OCI-LY3 (cell line): ENCODE measurements at regions not wholly inside any gene's neighbourhood (a gene's known extent, or its start where the extent isn't known, plus 50 kb on each side); places are given as distances from the start of the nearest gene placed in this dataset.

Source experiments
- CTCF ChIP-seq: fragments of 200-600, 300-600 bp; sonication (generic); IDR thresholded peaks from 2 replicates; pipeline ENCODE4 v1.5.1; 2014; ENCODE audit warnings: antibody characterized with exemption, low read length, low read depth
- EZH2phosphoT487 ChIP-seq: fragments of 200-600 bp; shearing (Covaris generic); IDR thresholded peaks from 2 replicates; pipeline ENCODE4 v1.6.1; 2018; ENCODE audit warnings: antibody characterized with exemption, mixed run types, low read depth

GRCh38 chr5:126046846-126047571 is 376.2 kb upstream of the GRAMD2B start:
- TF ChIP-seq CTCF (no peak), EZH2phosphoT487 (no peak)
